Endothelial cell of umbilical vein (primary cell): ENCODE measurements at regions not wholly inside any gene's neighbourhood (a gene's known extent, or its start where the extent isn't known, plus 50 kb on each side); places are given as distances from the start of the nearest gene placed in this dataset.

Source experiments
- BruUV-seq: library from RNA; stranded (reverse); fragments of 400-500 nt; replicated peaks from 2 replicates; lab custom pipeline; 2021; lab: Mats Ljungman, UMichigan
- CTCF ChIA-PET: fragments of 300-600, 350-600 bp; sonication (Branson Sonifier 250); formaldehyde crosslinking; loops from one replicate; lab custom pipeline; 2021; ENCODE audit warnings: antibody characterized with exemption, inconsistent platforms; lab: Charles Lee
- POLR2A ChIA-PET: fragments of 300-600, 350-600 bp; sonication (Branson Sonifier 250); formaldehyde crosslinking; loops from one replicate; lab custom pipeline; 2021; ENCODE audit warnings: antibody characterized with exemption, inconsistent platforms; lab: Charles Lee
- DNase-seq: peaks from one replicate; pipeline ENCODE4 v3.0.0-alpha.2; 2011; ENCODE audit warnings: low read depth, low spot score
- FAIRE-seq: peaks from 2 replicates; lab custom pipeline; 2011; peaks lifted over from hg19 to GRCh38; lab: Jason Lieb, UNC
- H2AFZ ChIP-seq: 2 replicates; pipeline ENCODE4 v1.6.0; 2012; ENCODE audit warnings: low read depth, low read length, control low read depth, inconsistent platforms
- H3K27ac ChIP-seq: 2 replicates; pipeline ENCODE4 v1.5.1; 2011; ENCODE audit warnings: low read depth, mild to moderate bottlenecking, control low read depth, low read length, moderate library complexity; ENCODE audit not compliant: insufficient read depth
- H3K27me3 ChIP-seq, 2 experiments: 2 replicates each; pipeline versions ENCODE4 v1.6.0 to v1.6.1; 2011; ENCODE audit warnings: low read length in 2 of 2, mixed read lengths in 1 of 2; ENCODE audit not compliant: control insufficient read depth in 2 of 2, insufficient read depth in 2 of 2
- H3K36me3 ChIP-seq, 2 experiments: 2 replicates in 1 of 2; 3 replicates in 1 of 2; pipeline ENCODE4 v1.5.1; 2011; ENCODE audit warnings: low read length in 2 of 2, mild to moderate bottlenecking in 1 of 2, moderate library complexity in 1 of 2; ENCODE audit not compliant: control insufficient read depth in 2 of 2, insufficient read depth in 2 of 2; ENCODE audit errors: extremely low read depth in 1 of 2
- H3K4me1 ChIP-seq: 3 replicates; pipeline ENCODE4 v1.5.1; 2011; ENCODE audit warnings: mild to moderate bottlenecking, low read length; ENCODE audit not compliant: control insufficient read depth, insufficient read depth; ENCODE audit errors: extremely low read depth
- H3K4me2 ChIP-seq: 2 replicates; pipeline ENCODE4 v1.6.1; 2011; ENCODE audit warnings: low read length, control low read depth, mixed read lengths; ENCODE audit not compliant: insufficient read depth
- H3K4me3 ChIP-seq, 3 experiments: fragments of 200-600 bp in 1 of 3; sonication (generic), shearing (Covaris generic) in 1 of 3; replicated peaks in 1 of 3; 2 replicates each; pipeline ENCODE4 v1.5.1; 2011 to 2016; ENCODE audit warnings: control low read depth in 3 of 3, low read length in 3 of 3, mild to moderate bottlenecking in 2 of 3, inconsistent platforms in 1 of 3, low read depth in 1 of 3, moderate library complexity in 1 of 3; ENCODE audit not compliant: insufficient read depth in 1 of 3
- H3K79me2 ChIP-seq: 2 replicates; pipeline ENCODE4 v1.6.0; 2012; ENCODE audit warnings: low read length, inconsistent platforms; ENCODE audit not compliant: control insufficient read depth, insufficient read depth
- H3K9ac ChIP-seq: replicated peaks from 2 replicates; pipeline ENCODE3; 2011; ENCODE audit warnings: low read length, control low read depth; ENCODE audit not compliant: insufficient read depth; ENCODE audit errors: extremely low read depth
- H3K9me1 ChIP-seq: replicated peaks from 3 replicates; pipeline ENCODE4 v1.6.0; 2011; ENCODE audit warnings: mild to moderate bottlenecking, low read length; ENCODE audit not compliant: control insufficient read depth, insufficient read depth; ENCODE audit errors: extremely low read depth
- H3K9me3 ChIP-seq: replicated peaks from 2 replicates; pipeline ENCODE4 v1.5.1; 2012; ENCODE audit warnings: low read length, inconsistent platforms; ENCODE audit not compliant: control insufficient read depth, insufficient read depth
- H4K20me1 ChIP-seq: replicated peaks from 2 replicates; pipeline ENCODE3; 2011; ENCODE audit warnings: mild to moderate bottlenecking, low read length; ENCODE audit not compliant: control insufficient read depth, insufficient read depth; ENCODE audit errors: extremely low read depth
- EZH2 ChIP-seq: IDR thresholded peaks from 2 replicates; pipeline ENCODE4 v1.6.1; 2012; ENCODE audit warnings: borderline replicate concordance, low read depth, mild to moderate bottlenecking, moderate library complexity, low read length, inconsistent platforms; ENCODE audit not compliant: severe bottlenecking
- FOS ChIP-seq: IDR thresholded peaks from 2 replicates; pipeline ENCODE4 v1.6.1; 2011; ENCODE audit warnings: mild to moderate bottlenecking, low read length, moderate library complexity, borderline replicate concordance; ENCODE audit not compliant: insufficient read depth
- GATA2 ChIP-seq: IDR thresholded peaks from 2 replicates; pipeline ENCODE4 v1.7.0; 2011; ENCODE audit warnings: low read depth, mild to moderate bottlenecking, moderate library complexity, mixed read lengths, low read length; ENCODE audit not compliant: insufficient read length, insufficient read depth
- JUN ChIP-seq: IDR thresholded peaks from 2 replicates; pipeline ENCODE4 v1.6.1; 2011; ENCODE audit warnings: borderline replicate concordance, low read depth; ENCODE audit not compliant: insufficient read length, insufficient read depth
- MAX ChIP-seq: IDR thresholded peaks from 2 replicates; pipeline ENCODE4 v1.6.1; 2011; ENCODE audit not compliant: insufficient read depth, insufficient read length
- MYC ChIP-seq: IDR thresholded peaks from one replicate; pipeline ENCODE4 v1.6.1; 2011; ENCODE audit warnings: mild to moderate bottlenecking, low read depth, low read length
- POLR2A ChIP-seq: IDR thresholded peaks from 2 replicates; pipeline ENCODE4 v1.6.1; 2012; ENCODE audit warnings: low read depth, mild to moderate bottlenecking, control low read depth, low read length
- POLR2AphosphoS5 ChIP-seq: IDR thresholded peaks from 2 replicates; pipeline ENCODE4 v1.6.1; 2012; ENCODE audit warnings: low read depth, mild to moderate bottlenecking, control low read depth, low read length, moderate library complexity; ENCODE audit not compliant: insufficient read depth
- dilution Hi-C: fragments of 300-500 bp; cut with MboI; formaldehyde crosslinking; loops from one replicate; pipeline ENCODE4 v1.15.0; 2019; ENCODE audit warnings: low sequenced_read_pairs; ENCODE audit not compliant: extremely low pct_ligation_motif_present
- intact Hi-C: fragments of 100-400 bp; cut with micrococcal nuclease; formaldehyde crosslinking; loops from one replicate; pipeline ENCODE4 v1.10.0; 2022
- TF ChIP-seq, protein P1 (sequence below), 2 donors: IDR thresholded peaks; 1 replicate in 1 of 2; 2 replicates in 1 of 2; pipeline ENCODE4 v1.5.1; 2011; ENCODE audit warnings: low read length in 2 of 2, mild to moderate bottlenecking in 2 of 2, moderate library complexity in 2 of 2, control low read depth in 1 of 2, inconsistent platforms in 1 of 2, low read depth in 1 of 2; ENCODE audit not compliant: insufficient read depth in 1 of 2; ENCODE audit errors: extremely low read depth in 1 of 2

- H3K9me3 ChIP-seq: no peaks in the 10 kb centered on the region
- DNase-seq: no peak
- no peak overlapping the region for H3K27ac ChIP-seq
- no peaks in the 10 kb centered on the region for H3K36me3 ChIP-seq
- H3K9ac ChIP-seq: no peak overlapping the region
- no TSS peak for BruUV-seq
- H3K9me1 ChIP-seq: no peaks in the 10 kb centered on the region
- no peak for TF ChIP-seq POLR2AphosphoS5
- no peak for TF ChIP-seq MAX
- TF ChIP-seq POLR2A: no peak
- no peak for TF ChIP-seq EZH2
- TF ChIP-seq, protein P1, sequence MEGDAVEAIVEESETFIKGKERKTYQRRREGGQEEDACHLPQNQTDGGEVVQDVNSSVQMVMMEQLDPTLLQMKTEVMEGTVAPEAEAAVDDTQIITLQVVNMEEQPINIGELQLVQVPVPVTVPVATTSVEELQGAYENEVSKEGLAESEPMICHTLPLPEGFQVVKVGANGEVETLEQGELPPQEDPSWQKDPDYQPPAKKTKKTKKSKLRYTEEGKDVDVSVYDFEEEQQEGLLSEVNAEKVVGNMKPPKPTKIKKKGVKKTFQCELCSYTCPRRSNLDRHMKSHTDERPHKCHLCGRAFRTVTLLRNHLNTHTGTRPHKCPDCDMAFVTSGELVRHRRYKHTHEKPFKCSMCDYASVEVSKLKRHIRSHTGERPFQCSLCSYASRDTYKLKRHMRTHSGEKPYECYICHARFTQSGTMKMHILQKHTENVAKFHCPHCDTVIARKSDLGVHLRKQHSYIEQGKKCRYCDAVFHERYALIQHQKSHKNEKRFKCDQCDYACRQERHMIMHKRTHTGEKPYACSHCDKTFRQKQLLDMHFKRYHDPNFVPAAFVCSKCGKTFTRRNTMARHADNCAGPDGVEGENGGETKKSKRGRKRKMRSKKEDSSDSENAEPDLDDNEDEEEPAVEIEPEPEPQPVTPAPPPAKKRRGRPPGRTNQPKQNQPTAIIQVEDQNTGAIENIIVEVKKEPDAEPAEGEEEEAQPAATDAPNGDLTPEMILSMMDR (IDR thresholded peaks at IDR 0.05; ENCODE audit: extremely low read depth in 1 of 2, insufficient read depth in 1 of 2, low read depth in 1 of 2, low read length in 2 of 2): no peak
- no peak for TF ChIP-seq FOS
- TF ChIP-seq MYC: no peak
- TF ChIP-seq JUN: no peak
- no peak for TF ChIP-seq GATA2
- no peaks in the 10 kb centered on the region for H3K79me2 ChIP-seq
- peaks cover 0 to 2% of the 10 kb centered on the region in 2 experiments for H3K27me3 ChIP-seq
- POLR2A ChIA-PET: interaction anchor here (0.6 kb wide), 1 partner anchor 217 kb away, joined by 3 read pairs; no protein-coding TSS in a partner anchor
- H3K4me2 ChIP-seq: no peak overlapping the region
- intact Hi-C loops (no loop called here), dilution Hi-C loops (no loop called here)
- FAIRE-seq: no peak
- H4K20me1 ChIP-seq: no peaks in the 10 kb centered on the region
- H3K4me3 ChIP-seq: no peak overlapping the region
- no peaks in the 10 kb centered on the region for H3K4me1 ChIP-seq
- H2AFZ ChIP-seq: no peak overlapping the region
- CTCF ChIA-PET: interaction anchor here (0.6 to 1.5 kb wide), 7 partner anchors 15 to 1114 kb away, joined by 3 to 4 read pairs (median 3); no protein-coding TSS in a partner anchor
Observed at GRCh38 chr5:157993201-157993600, 134.3 kb upstream of the CLINT1 start.
